ENCODE measurements at regions not wholly inside any gene's neighbourhood (a gene's known extent, or its start where the extent isn't known, plus 50 kb on each side); places are given as distances from the start of the nearest gene placed in this dataset.

DNA sequence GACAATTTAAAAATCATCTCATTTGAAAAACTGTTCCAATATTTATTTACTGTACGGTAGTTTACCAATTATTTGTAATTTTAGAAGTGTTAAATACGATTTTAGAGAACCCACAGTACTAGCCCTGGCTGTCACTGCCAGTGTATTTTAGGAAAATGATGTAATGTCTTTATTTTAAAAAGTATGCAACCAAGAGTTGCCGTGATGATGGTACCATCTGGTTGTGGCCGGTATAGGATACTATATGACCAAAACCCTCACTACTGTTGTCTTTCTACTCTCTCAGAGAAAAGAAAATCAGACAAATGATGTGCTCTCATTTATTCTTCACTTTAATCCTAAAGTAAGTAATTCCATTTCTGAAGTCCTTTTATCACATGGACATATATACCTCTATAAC is 395.0 kb downstream of the FOXG1 start:
- no peak overlapping the region for H2BK120ac ChIP-seq (replicated peaks; ENCODE audit: low read depth, low read length)
- H3K79me1 ChIP-seq (ENCODE audit: low read depth, low read length) = no peaks in the 10 kb centered on the region
- no peaks in the 10 kb centered on the region for H3K9me3 ChIP-seq (ENCODE audit: insufficient read depth in 2 of 2, low read depth in 1 of 2, low read length in 1 of 2)
- no peaks in the 10 kb centered on the region for H3K36me3 ChIP-seq (ENCODE audit: control insufficient read depth in 2 of 4, insufficient read depth in 4 of 4, low read length in 3 of 4)
- WGBS, 2 experiments (ENCODE audit: extremely low coverage in 1 of 2, insufficient coverage in 1 of 2, insufficient read length in 1 of 2, insufficient replicate concordance in 2 of 2, low coverage in 1 of 2, low lambda C conversion rate in 2 of 2, missing lambda C conversion rate in 1 of 2) = 91% methylated on average over 4 of the region's 4 CpGs; no CpG with 5 or more reads in 1 of the 2 experiments
- H3K14ac ChIP-seq (ENCODE audit: insufficient read length) = no peak overlapping the region
- H4K91ac ChIP-seq (replicated peaks; ENCODE audit: insufficient read length, low read length) = no peak overlapping the region
- FAIRE-seq = no peak
- H3K27ac ChIP-seq (ENCODE audit: low read depth, low read length) = no peak overlapping the region
- H2BK5ac ChIP-seq (ENCODE audit: low read depth, low read length) = no peak overlapping the region
- H3K4me1 ChIP-seq (replicated peaks in 1 of 4; ENCODE audit: control insufficient read depth in 3 of 4, insufficient read depth in 4 of 4, low read length in 3 of 4) = no peaks in the 10 kb centered on the region
- ChIA-PET CTCF (ENCODE audit: partially characterized antibody) (no interaction called here), POLR2A (ENCODE audit: partially characterized antibody) (no interaction called here)
- no peaks in the 10 kb centered on the region for H3K79me2 ChIP-seq (ENCODE audit: control insufficient read depth in 1 of 2, insufficient read depth in 2 of 2, low read length in 2 of 2)
- no peak overlapping the region for H3K9ac ChIP-seq (replicated peaks in 1 of 4; ENCODE audit: extremely low read depth in 1 of 4, low read depth in 3 of 4, low read length in 3 of 4)
- no peak overlapping the region for H3K4me3 ChIP-seq (ENCODE audit: extremely low read depth in 1 of 4, insufficient read depth in 2 of 4, low read depth in 3 of 4, low read length in 4 of 4)
- no peak overlapping the region for H3K56ac ChIP-seq (replicated peaks; ENCODE audit: insufficient read length, low read depth, low read length)
- H2BK20ac ChIP-seq (ENCODE audit: low read length) = no peak overlapping the region
- H3K23ac ChIP-seq (ENCODE audit: insufficient read length) = no peak overlapping the region
- no peak overlapping the region for H2AFZ ChIP-seq (ENCODE audit: low read length)
- no peak overlapping the region for H3K4me2 ChIP-seq (ENCODE audit: insufficient read depth in 1 of 2, low read depth in 2 of 2, low read length in 2 of 2)
- H3K23me2 ChIP-seq (ENCODE audit: low read depth, low read length) = no peaks in the 10 kb centered on the region
- no peak overlapping the region for H2AK5ac ChIP-seq (ENCODE audit: low read depth, low read length)
- H2BK15ac ChIP-seq (ENCODE audit: low read length) = no peak overlapping the region
- H2BK12ac ChIP-seq (ENCODE audit: low read depth, low read length) = no peak overlapping the region
- H4K20me1 ChIP-seq (replicated peaks in 1 of 2; ENCODE audit: control insufficient read depth in 1 of 2, insufficient read depth in 2 of 2, low read length in 2 of 2) = no peaks in the 10 kb centered on the region
- H4K8ac ChIP-seq (ENCODE audit: extremely low read depth, insufficient read depth, low read length) = no peak overlapping the region
- H3K4ac ChIP-seq (replicated peaks; ENCODE audit: insufficient read length, low read depth, low read length) = no peak overlapping the region
- H3K18ac ChIP-seq (ENCODE audit: extremely low read depth, low read length) = no peak overlapping the region
- no peaks in the 10 kb centered on the region for H3K27me3 ChIP-seq (replicated peaks in 1 of 4; ENCODE audit: control insufficient read depth in 3 of 4, extremely low read depth in 1 of 4, insufficient read depth in 3 of 4, low read length in 3 of 4)
- no peak for DNase-seq (ENCODE audit: low read depth in 1 of 2, low spot score in 2 of 2)
- no peak overlapping the region for H4K5ac ChIP-seq (ENCODE audit: insufficient read length, low read depth, low read length)
- no peak for TF ChIP-seq EP300 (IDR thresholded peaks at IDR 0.05; ENCODE audit: borderline replicate concordance in 1 of 2, low read depth in 2 of 2, low read length in 2 of 2)
